ENCODE measurements at regions not wholly inside any gene's neighbourhood (a gene's known extent, or its start where the extent isn't known, plus 50 kb on each side); places are given as distances from the start of the nearest gene placed in this dataset.

DNA sequence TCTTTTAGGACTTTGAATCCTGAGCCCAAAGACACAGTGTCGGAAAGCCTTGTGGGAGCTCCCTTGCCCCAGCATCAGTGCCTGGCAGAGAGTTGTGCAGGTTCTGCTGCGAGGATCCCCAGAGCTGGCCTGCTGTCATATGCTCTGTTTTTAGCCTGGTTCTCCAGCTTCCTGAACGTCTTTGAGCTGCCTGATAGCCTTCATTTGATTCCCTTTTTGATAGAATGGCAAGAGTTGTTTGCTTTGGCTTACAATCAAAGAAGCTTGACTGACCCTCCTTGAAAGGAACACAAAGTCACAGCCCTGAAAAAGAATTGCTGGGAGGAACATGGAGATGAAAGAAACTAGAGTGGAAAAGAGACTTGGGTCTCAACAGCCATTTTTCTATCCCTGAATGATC, 95.4 kb downstream of the C1QL2 start:
- DNase-seq (peak in 2 of 3 donors; percentile 29 to 52), ATAC-seq (ENCODE audit: insufficient read depth, low FRiP score) (no peak)
- H3K4me1 ChIP-seq (ENCODE audit: control insufficient read depth in 5 of 5, insufficient read depth in 5 of 5, low read length in 5 of 5): no peaks in the 10 kb centered on the region
- H3K9me3 ChIP-seq (ENCODE audit: control insufficient read depth in 4 of 4, insufficient read depth in 3 of 4, low read length in 3 of 4): no peaks in the 10 kb centered on the region
- H3K27ac ChIP-seq (ENCODE audit: low read depth in 1 of 2, low read length in 1 of 2): no peak overlapping the region
- no peaks in the 10 kb centered on the region for H3K27me3 ChIP-seq (ENCODE audit: control insufficient read depth in 3 of 3, insufficient read depth in 3 of 3, low read length in 2 of 3)
- WGBS, 2 donors: 51 to 69% methylated on average over 3 of the region's 3 CpGs
- no peaks in the 10 kb centered on the region for H3K36me3 ChIP-seq (ENCODE audit: control insufficient read depth in 4 of 4, insufficient read depth in 4 of 4, low read length in 4 of 4)
- H3K4me3 ChIP-seq: no peak overlapping the region
- no peak overlapping the region for H3K9ac ChIP-seq (ENCODE audit: insufficient read depth in 1 of 2, low read length in 2 of 2)
- TF ChIP-seq, protein P1, sequence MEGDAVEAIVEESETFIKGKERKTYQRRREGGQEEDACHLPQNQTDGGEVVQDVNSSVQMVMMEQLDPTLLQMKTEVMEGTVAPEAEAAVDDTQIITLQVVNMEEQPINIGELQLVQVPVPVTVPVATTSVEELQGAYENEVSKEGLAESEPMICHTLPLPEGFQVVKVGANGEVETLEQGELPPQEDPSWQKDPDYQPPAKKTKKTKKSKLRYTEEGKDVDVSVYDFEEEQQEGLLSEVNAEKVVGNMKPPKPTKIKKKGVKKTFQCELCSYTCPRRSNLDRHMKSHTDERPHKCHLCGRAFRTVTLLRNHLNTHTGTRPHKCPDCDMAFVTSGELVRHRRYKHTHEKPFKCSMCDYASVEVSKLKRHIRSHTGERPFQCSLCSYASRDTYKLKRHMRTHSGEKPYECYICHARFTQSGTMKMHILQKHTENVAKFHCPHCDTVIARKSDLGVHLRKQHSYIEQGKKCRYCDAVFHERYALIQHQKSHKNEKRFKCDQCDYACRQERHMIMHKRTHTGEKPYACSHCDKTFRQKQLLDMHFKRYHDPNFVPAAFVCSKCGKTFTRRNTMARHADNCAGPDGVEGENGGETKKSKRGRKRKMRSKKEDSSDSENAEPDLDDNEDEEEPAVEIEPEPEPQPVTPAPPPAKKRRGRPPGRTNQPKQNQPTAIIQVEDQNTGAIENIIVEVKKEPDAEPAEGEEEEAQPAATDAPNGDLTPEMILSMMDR (IDR thresholded peaks at IDR 0.05; ENCODE audit: control extremely low read depth, extremely low read depth): no peak

- TF ChIP-seq, protein P1 (IDR thresholded peaks at IDR 0.05; ENCODE audit: control extremely low read depth, extremely low read depth): no peak
- no peaks in the 10 kb centered on the region for H3K4me1 ChIP-seq (ENCODE audit: control insufficient read depth in 5 of 5, insufficient read depth in 5 of 5, low read length in 5 of 5)
- DNase-seq (peak; percentile 44 to 85 (median 60)), ATAC-seq (ENCODE audit: insufficient read depth, low FRiP score) (peak; percentile 54)
- no peaks in the 10 kb centered on the region for H3K36me3 ChIP-seq (ENCODE audit: control insufficient read depth in 4 of 4, insufficient read depth in 4 of 4, low read length in 4 of 4)
- no peak overlapping the region for H3K9ac ChIP-seq (ENCODE audit: insufficient read depth in 1 of 2, low read length in 2 of 2)
- no peak overlapping the region for H3K27ac ChIP-seq (ENCODE audit: low read depth in 1 of 2, low read length in 1 of 2)
- no peak overlapping the region for H3K4me3 ChIP-seq
- H3K9me3 ChIP-seq (ENCODE audit: control insufficient read depth in 4 of 4, insufficient read depth in 3 of 4, low read length in 3 of 4): no peaks in the 10 kb centered on the region
- H3K27me3 ChIP-seq (ENCODE audit: control insufficient read depth in 3 of 3, insufficient read depth in 3 of 3, low read length in 2 of 3): no peaks in the 10 kb centered on the region
- 43 to 73% methylated on average over 3 of the region's 3 CpGs for whole genome bisulfite sequencing, 2 donors
Observed at GRCh38 chr2:119062652-119063051, 95.9 kb downstream of the C1QL2 start.

- 41 to 65% methylated on average over 2 of the region's 2 CpGs for WGBS, 2 donors
- H3K9me3 ChIP-seq (ENCODE audit: control insufficient read depth in 4 of 4, insufficient read depth in 3 of 4, low read length in 3 of 4): no peaks in the 10 kb centered on the region
Observed at GRCh38 chr2:119062179-119062578, 96.4 kb downstream of the C1QL2 start.

More at GRCh38 chr2:119062179-119062578, 96.4 kb downstream of the C1QL2 start:
- no peak overlapping the region for H3K27ac ChIP-seq (ENCODE audit: low read depth in 1 of 2, low read length in 1 of 2)
- H3K4me3 ChIP-seq: no peak overlapping the region
- no peaks in the 10 kb centered on the region for H3K27me3 ChIP-seq (ENCODE audit: control insufficient read depth in 3 of 3, insufficient read depth in 3 of 3, low read length in 2 of 3)
- no peak overlapping the region for H3K9ac ChIP-seq (ENCODE audit: insufficient read depth in 1 of 2, low read length in 2 of 2)
- TF ChIP-seq, protein P1 (IDR thresholded peaks at IDR 0.05; ENCODE audit: control extremely low read depth, extremely low read depth): no peak
- H3K4me1 ChIP-seq (ENCODE audit: control insufficient read depth in 5 of 5, insufficient read depth in 5 of 5, low read length in 5 of 5): no peaks in the 10 kb centered on the region
- no peaks in the 10 kb centered on the region for H3K36me3 ChIP-seq (ENCODE audit: control insufficient read depth in 4 of 4, insufficient read depth in 4 of 4, low read length in 4 of 4)
- ATAC-seq (ENCODE audit: insufficient read depth, low FRiP score) (no peak), DNase-seq (no peak)
